Ishikawa (cell line): ENCODE measurements at regions not wholly inside any gene's neighbourhood (a gene's known extent, or its start where the extent isn't known, plus 50 kb on each side); places are given as distances from the start of the nearest gene placed in this dataset.

Experiments
- CEBPB ChIP-seq: IDR thresholded peaks from 2 replicates; pipeline ENCODE4 v1.6.1; 2012
- CREB1 ChIP-seq: IDR thresholded peaks from 2 replicates; pipeline ENCODE4 v1.6.1; 2012; ENCODE audit warnings: low read depth
- EGR1 ChIP-seq: IDR thresholded peaks from 2 replicates; pipeline ENCODE4 v1.6.1; 2012
- EP300 ChIP-seq: IDR thresholded peaks from 2 replicates; pipeline ENCODE4 v1.6.1; 2012; ENCODE audit warnings: borderline replicate concordance
- MAX ChIP-seq: IDR thresholded peaks from 2 replicates; pipeline ENCODE4 v1.6.1; 2012
- RAD21 ChIP-seq: IDR thresholded peaks from 2 replicates; pipeline ENCODE4 v1.6.1; 2012; ENCODE audit warnings: low read depth
- REST ChIP-seq: IDR thresholded peaks from 2 replicates; pipeline ENCODE4 v1.6.1; 2012; ENCODE audit warnings: low read depth, mild to moderate bottlenecking
- ZBTB7A ChIP-seq: IDR thresholded peaks from 2 replicates; pipeline ENCODE4 v1.6.1; 2012; ENCODE audit warnings: low read depth

- TF ChIP-seq CREB1 (no peak), RAD21 (no peak), EP300 (no peak), CEBPB (no peak), ZBTB7A (no peak), REST (no peak), EGR1 (no peak), MAX (no peak)
These were observed 1372.8 kb upstream of the CDH2 start for GRCh38 chr18:29549759-29550158.
